HG03520 (cell line): ENCODE measurements at regions not wholly inside any gene's neighbourhood (a gene's known extent, or its start where the extent isn't known, plus 50 kb on each side); places are given as distances from the start of the nearest gene placed in this dataset.
"Not testable (repeated sequence)": the region's sequence is repeated elsewhere in the genome, so short reads cannot be mapped to it uniquely, and the experiment has no call there.

Source experiments
- ATAC-seq: cut with Tn5 transposase; IDR thresholded peaks from one replicate; pipeline ENCODE4 v1.9.1; 2021; ENCODE audit warnings: mild to moderate bottlenecking, moderate library complexity; ENCODE audit not compliant: unreplicated experiment

GRCh38 chr1:55898181-55898580, 681.2 kb downstream of the PLPP3 start:
- no peak for ATAC-seq

- no peak for ATAC-seq
These were observed 681.0 kb upstream of the USP24 start for GRCh38 chr1:55896210-55896609.

- no peak for ATAC-seq
These were observed 679.4 kb upstream of the USP24 start for GRCh38 chr1:55894521-55894920.

GRCh38 chr1:55893155-55893554, 678.0 kb upstream of the USP24 start:
- no peak for ATAC-seq

GRCh38 chr1:55888685-55889317, 673.6 kb upstream of the USP24 start:
- no peak for ATAC-seq

GRCh38 chr1:55886856-55887712, 671.9 kb upstream of the USP24 start:
- no peak for ATAC-seq

GRCh38 chr1:55885619-55886018, 670.5 kb upstream of the USP24 start:
- ATAC-seq = no peak

- no peak for ATAC-seq
These were observed 667.8 kb upstream of the USP24 start for GRCh38 chr1:55882931-55883330.

GRCh38 chr1:55879346-55879745, 664.2 kb upstream of the USP24 start:
- no peak for ATAC-seq

GRCh38 chr1:55877437-55878232, 662.5 kb upstream of the USP24 start:
- no peak for ATAC-seq

GRCh38 chr1:55876276-55877060, 661.3 kb upstream of the USP24 start:
- no peak for ATAC-seq

- ATAC-seq = no peak
These were observed 654.9 kb upstream of the USP24 start for GRCh38 chr1:55870106-55870505.

GRCh38 chr1:55869065-55869464, 653.9 kb upstream of the USP24 start:
- no peak for ATAC-seq

- ATAC-seq = no peak
These were observed 652.9 kb upstream of the USP24 start for GRCh38 chr1:55868026-55868425.

- ATAC-seq = no peak
These were observed 652.2 kb upstream of the USP24 start for GRCh38 chr1:55867304-55867843.

- not testable (repeated sequence) for ATAC-seq
These were observed 650.6 kb upstream of the USP24 start for GRCh38 chr1:55865778-55866177.

- no peak for ATAC-seq
These were observed 649.1 kb upstream of the USP24 start for GRCh38 chr1:55864251-55864650.

- ATAC-seq = no peak
These were observed 646.6 kb upstream of the USP24 start for GRCh38 chr1:55861676-55862340.

- ATAC-seq = no peak
These were observed 645.8 kb upstream of the USP24 start for GRCh38 chr1:55860798-55861519.
